ENCODE measurements at regions not wholly inside any gene's neighbourhood (a gene's known extent, or its start where the extent isn't known, plus 50 kb on each side); places are given as distances from the start of the nearest gene placed in this dataset.

DNA sequence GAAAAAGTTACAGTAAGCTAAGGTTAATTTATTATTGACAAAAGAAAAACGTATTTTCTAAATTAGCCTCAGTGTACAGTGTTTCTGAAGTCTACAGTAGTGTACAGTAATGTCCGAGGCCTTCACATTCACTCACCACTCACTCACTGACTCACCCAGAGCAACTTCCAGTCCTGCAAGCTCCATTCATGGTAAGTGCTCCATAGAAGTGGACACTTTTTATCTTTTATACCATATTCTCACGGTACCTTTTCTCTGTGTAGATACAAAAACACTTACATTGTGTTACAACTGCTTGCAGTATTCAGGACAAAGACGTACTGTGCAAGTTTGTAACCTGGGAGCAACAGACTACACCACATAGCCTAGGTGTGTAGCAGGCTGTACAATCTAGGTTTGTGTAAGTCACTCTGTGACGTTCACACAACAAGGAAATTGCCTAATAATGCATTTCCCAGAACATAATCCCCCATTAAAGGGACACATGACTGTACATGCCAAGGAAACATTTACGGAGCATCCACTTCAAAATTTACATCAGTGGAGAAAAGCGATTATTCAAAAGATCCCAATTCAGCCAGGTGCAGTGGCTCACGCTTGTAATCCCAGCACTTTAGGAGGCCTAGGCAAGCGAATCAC, 133.4 kb downstream of the BANF2 start:
- Histone ChIP-seq H3K27me3 (no peaks in the 10 kb centered on the region), H3K9me3 (no peaks in the 10 kb centered on the region), H3K27ac (no peak overlapping the region), H3K4me1 (ENCODE audit: insufficient read depth) (peaks cover 5% of the 10 kb centered on the region), H3K4me3 (no peak overlapping the region), H3K36me3 (no peaks in the 10 kb centered on the region)
- 90 to 92% (median 90%) methylated on average over 9 of the region's 9 CpGs for WGBS, 3 donors
- DNase-seq, result no peak
- intact Hi-C loops (cut with DNase I), result no loop called here
- TF ChIP-seq, protein P1, sequence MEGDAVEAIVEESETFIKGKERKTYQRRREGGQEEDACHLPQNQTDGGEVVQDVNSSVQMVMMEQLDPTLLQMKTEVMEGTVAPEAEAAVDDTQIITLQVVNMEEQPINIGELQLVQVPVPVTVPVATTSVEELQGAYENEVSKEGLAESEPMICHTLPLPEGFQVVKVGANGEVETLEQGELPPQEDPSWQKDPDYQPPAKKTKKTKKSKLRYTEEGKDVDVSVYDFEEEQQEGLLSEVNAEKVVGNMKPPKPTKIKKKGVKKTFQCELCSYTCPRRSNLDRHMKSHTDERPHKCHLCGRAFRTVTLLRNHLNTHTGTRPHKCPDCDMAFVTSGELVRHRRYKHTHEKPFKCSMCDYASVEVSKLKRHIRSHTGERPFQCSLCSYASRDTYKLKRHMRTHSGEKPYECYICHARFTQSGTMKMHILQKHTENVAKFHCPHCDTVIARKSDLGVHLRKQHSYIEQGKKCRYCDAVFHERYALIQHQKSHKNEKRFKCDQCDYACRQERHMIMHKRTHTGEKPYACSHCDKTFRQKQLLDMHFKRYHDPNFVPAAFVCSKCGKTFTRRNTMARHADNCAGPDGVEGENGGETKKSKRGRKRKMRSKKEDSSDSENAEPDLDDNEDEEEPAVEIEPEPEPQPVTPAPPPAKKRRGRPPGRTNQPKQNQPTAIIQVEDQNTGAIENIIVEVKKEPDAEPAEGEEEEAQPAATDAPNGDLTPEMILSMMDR (IDR thresholded peaks at IDR 0.05), result no peak
- TF ChIP-seq POLR2A (IDR thresholded peaks at IDR 0.05), result no peak
- TF ChIP-seq EP300 (IDR thresholded peaks at IDR 0.05), result no peak

- peaks cover 5% of the 10 kb centered on the region for H3K4me1 ChIP-seq (ENCODE audit: insufficient read depth)
- H3K9me3 ChIP-seq, result no peaks in the 10 kb centered on the region
- no peak for DNase-seq
- H3K27me3 ChIP-seq, result no peaks in the 10 kb centered on the region
- 82 to 84% (median 84%) methylated on average over 9 of the region's 9 CpGs for WGBS, 3 donors
- no peak overlapping the region for H3K4me3 ChIP-seq
- intact Hi-C loops (cut with DNase I), result no loop called here
- H3K36me3 ChIP-seq, result no peaks in the 10 kb centered on the region
- H3K27ac ChIP-seq, result no peak overlapping the region
- TF ChIP-seq EP300 (IDR thresholded peaks at IDR 0.05) (no peak), POLR2A (IDR thresholded peaks at IDR 0.05) (no peak)
- TF ChIP-seq, protein P1 (IDR thresholded peaks at IDR 0.05), result no peak
Measured at GRCh38 chr20:17832236-17832915, 132.6 kb downstream of the BANF2 start.

DNA sequence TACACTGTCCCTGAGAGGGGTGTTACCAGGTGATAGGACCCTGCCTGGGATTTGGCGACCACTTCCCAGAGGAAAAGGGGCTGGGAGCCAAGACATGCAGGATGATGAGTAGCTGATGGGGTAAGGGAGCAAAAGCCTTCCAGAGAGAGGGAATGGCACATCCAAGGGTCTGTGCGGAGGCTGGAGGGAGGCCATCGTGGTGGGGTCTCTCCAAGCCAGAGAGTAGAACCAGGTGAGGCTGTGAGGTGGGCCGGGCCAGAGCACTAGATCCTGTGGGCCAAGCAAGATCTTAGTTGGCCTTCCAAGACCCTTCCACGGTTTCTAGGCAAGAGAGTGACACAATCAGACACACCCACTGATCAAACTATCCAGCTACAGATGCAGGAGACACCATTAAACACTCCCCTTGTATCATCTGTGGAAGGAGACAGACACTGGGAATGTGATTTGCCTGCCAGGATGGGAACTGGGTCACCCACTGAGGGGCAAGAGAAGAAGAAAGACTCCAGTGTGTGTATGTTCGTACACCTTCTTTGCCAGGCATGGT, 128.9 kb downstream of the BANF2 start:
- Histone ChIP-seq H3K27me3 (no peaks in the 10 kb centered on the region), H3K4me1 (ENCODE audit: insufficient read depth) (no peaks in the 10 kb centered on the region), H3K4me3 (no peak overlapping the region), H3K27ac (no peak overlapping the region), H3K9me3 (no peaks in the 10 kb centered on the region), H3K36me3 (no peaks in the 10 kb centered on the region)
- DNase-seq, result no peak
- TF ChIP-seq POLR2A (IDR thresholded peaks at IDR 0.05) (no peak), EP300 (IDR thresholded peaks at IDR 0.05) (no peak)
- WGBS, 3 donors, result 85 to 93% (median 89%) methylated on average over 6 of the region's 6 CpGs
- intact Hi-C loops (cut with DNase I), result no loop called here

DNA sequence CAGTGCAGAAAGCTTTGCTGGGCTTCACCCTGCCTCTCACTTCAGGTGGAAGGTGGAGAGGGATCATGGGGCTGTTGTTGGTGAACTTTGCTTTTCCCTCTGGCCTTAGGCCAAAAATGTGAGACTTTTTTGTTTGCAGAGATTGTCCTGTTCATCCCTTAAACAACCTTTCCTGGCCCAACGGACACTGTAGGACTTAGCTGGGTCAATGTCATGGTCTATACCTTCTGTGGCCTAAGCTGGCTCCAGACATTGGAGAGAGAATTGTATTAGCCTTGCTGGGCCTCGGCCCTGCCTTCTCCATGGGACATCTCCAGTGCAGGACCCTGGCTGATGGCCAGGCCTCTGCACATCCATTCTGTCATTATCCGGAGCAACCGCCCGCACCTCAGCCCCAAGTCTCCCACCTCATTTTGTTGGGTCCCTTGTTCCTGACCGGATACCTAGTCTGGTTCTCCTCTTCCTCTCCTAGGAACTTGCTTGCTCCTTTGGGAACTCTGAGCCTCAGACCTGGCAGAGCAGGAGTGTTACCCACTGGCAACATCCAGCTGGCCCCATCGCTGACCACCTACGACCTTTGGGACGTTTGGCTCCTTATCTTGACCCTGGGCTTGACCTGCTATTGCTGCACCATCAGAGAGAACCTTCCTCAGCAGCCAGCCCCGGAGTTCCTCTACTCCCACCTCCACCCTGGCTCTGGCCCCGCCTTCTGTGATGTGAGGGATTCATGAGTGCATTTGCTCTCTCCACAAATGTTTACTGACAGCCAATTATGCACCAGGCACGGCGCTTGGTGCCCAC, 128.2 kb downstream of the BANF2 start:
- WGBS, 3 donors, result 78 to 84% (median 82%) methylated on average over 13 of the region's 13 CpGs

More for the DNA sequence above, 128.2 kb downstream of the BANF2 start:
- H3K36me3 ChIP-seq, result no peaks in the 10 kb centered on the region
- H3K27ac ChIP-seq, result no peak overlapping the region
- no peaks in the 10 kb centered on the region for H3K4me1 ChIP-seq (ENCODE audit: insufficient read depth)
- no peaks in the 10 kb centered on the region for H3K9me3 ChIP-seq
- intact Hi-C loops (cut with DNase I), result no loop called here
- no peak for DNase-seq
- TF ChIP-seq, protein P1 (IDR thresholded peaks at IDR 0.05), result no peak
- no peaks in the 10 kb centered on the region for H3K27me3 ChIP-seq
- no peak overlapping the region for H3K4me3 ChIP-seq
